ENCODE measurements at regions not wholly inside any gene's neighbourhood (a gene's known extent, or its start where the extent isn't known, plus 50 kb on each side); places are given as distances from the start of the nearest gene placed in this dataset.

GRCh38 chr2:106041150-106041549, 153.0 kb downstream of the UXS1 start:
- DNase-seq (ENCODE audit: low read depth): no peak

- no peak for DNase-seq (ENCODE audit: low read depth)
Observed at GRCh38 chr2:106039634-106040315, 154.3 kb downstream of the UXS1 start.

DNA sequence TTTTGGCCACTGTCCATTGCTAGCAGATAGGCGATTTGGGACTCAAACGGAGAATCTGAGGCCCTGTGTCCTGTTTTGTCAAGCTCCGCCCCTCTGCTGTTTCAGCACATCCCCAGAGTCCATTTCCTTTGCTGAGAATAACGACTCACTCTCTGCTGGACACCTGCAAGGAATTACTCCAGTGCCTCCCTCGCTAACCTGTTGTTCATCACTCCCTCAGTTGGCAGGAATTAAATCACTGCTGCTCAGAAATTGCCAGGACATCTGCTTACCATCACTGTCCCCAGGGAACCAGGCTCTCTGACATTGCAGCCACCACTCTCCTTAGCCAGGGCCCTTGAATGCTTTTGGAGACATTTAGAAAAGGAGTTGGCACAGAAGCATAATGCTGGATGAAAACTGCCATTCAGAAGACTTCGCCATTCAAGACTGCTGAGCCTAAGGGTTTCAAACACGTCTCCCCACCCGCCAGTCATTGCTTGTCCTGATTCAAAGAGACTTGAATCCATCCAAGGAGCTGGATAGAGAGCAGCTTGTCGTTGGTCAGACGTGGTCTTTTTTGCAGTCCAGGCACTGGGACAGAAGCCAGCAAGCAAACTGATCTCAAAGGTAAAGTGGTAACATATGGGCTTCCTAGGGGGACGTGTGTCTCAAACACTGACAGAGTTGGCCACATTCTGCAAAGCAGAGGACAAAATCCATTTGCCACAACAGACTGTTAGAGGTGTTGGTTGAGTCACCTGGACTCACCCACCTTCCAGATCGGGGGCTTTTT, 155.3 kb downstream of the UXS1 start:
- DNase-seq (ENCODE audit: low read depth): no peak

- no peak for DNase-seq (ENCODE audit: low read depth)
Observed at GRCh38 chr2:106037932-106038331, 156.2 kb downstream of the UXS1 start.

GRCh38 chr2:106037262-106037661, 156.8 kb downstream of the UXS1 start:
- DNase-seq (ENCODE audit: low read depth): no peak

DNA sequence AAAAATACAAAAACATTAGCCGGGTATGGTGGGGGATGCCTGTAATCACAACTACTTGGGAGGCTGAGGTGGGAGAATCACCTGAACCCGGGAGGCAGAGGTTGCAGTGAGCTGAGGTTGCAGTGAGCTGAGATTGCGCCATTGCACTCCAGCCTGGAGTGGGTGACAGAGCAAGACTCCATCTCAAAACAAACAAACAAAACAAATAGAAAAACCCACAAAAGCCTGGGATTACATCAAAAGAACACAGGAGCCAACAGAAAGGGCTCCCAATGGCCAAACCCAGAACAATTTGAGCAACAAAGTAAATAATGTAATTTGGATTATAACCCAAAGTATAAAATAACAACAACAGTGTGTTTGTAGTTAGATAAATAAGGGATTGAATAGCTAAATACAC, 159.8 kb downstream of the UXS1 start:
- no peak for DNase-seq (ENCODE audit: low read depth)

GRCh38 chr2:106032676-106033075, 161.4 kb downstream of the UXS1 start:
- DNase-seq (ENCODE audit: low read depth): no peak

DNA sequence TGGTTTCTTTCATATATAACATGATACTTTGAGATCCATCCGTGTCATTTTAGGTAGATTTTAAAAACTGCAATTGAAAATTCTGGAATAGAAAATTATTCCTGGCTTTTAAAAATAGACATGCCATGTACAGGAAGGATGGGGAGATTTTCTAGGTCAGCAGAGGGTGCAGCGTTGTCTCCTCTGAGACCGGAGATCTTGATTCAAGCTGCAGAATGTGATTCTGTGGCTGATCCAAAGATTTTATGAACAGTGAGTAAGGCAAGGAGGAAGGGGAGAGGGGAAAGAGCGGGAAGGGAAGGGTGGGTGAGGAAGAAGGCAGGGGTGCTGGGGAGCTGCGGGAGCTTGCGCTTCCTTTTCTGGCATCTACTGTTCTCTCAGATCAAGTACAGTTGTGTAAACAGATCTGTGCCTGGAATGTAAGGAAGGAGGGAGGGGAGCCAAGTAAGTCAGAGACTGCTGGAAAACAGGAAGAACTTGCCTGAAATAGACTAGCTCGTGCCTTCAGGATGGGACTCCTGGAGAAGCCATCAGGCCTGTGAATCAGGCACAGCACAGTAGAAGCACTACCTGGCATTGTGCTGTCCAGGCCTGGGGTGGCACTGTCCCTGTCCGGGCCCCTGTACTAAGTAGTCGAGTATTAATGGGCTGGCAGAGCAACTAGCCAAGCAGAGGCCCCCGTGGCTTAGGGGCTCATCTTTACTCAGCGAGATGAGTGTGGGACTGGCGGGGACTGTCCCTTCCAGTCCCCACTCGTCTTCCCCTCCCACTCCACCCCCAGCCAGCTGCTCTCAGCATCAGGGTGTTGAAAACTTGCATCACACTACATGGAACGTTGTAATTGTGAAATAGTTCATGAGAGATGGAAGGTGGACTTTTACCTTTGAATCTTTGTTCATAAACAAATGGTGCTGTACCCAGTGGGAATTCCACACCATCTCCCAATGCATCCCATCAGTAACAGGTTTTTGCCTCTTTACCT, 163.5 kb downstream of the UXS1 start:
- DNase-seq (ENCODE audit: low read depth): peak; percentile 88

DNA sequence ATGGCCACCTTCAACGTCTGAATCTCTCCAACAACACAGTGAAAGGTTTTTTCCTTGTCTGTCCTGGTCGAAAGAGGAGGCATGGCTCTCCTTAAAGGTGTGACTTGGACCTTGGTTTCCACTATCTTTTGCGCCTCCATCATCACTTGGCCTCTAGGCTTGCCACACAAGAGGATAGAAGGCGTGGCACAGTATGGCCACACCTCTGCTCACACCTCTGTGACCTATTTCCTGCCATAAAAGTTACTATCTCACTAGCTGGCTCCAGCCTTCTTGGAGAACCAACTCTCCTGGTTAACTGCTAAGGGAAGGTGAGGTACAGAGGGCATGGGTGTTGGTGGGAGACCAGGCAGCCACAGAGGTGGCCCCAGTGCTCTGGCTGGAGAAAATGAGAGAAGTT, 165.9 kb downstream of the UXS1 start:
- no peak for DNase-seq (ENCODE audit: low read depth)

DNA sequence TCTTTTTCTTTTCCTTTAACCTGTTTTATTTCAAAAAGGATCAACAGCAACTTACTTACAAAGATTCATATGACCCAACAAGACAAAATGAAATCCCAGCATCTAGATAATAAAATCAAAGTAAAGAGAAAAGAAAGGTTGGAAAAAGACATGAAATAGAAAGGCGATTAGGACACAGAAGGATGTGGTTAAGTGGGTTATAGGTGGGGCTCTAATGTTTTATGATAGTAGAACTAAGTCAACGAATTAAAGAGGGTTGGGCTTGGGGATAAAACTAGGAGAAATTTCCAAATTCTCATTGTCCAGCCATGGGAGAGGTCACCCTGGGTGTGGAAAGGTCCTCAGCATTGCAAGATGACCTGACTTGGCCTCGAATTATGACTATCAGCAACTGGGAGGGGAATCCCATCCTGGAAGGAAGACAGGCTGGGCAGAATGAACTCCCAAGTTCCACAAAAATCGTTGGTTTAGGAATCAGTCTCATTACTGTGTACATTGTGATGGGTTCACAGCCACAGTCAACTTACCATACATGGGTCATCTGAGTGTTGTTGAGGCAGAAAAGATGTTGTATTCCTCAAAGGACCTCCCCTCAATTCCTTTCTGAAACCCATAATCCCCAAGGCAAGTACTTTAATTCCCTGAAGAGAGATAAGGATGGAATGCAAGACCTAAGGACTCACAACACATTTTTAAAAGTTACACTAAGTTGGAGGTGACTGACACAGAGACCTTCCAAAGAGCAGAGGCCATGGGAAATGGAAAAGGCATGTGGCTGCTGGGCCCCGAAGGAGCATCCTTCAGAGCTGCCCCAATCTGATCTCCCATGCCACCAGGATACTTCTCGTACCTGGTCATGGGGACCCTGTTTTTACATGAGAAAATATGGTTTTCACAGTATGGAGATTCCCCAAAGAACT, 167.6 kb downstream of the UXS1 start:
- no peak for DNase-seq (ENCODE audit: low read depth)

DNA sequence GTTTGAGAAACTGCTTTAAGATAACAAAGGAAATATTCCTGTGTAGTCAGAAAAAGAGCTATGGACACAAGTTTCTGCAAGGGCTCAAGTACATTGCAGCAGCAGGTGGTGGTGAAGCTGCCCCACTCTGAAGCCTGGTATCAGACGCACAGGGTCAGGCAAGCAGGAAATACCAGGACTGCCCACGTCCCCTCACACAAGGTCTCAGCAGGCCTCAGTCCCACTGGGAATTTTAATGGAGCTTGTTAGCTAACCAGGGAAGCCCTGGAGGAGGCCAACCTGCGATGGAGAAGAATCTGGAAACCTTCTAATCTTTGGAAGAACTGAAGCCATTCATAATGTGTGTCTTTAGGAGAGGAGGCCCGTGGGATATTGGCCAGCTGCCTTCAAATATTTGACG, 168.3 kb downstream of the UXS1 start:
- DNase-seq (ENCODE audit: low read depth): no peak

- no peak for DNase-seq (ENCODE audit: low read depth)
Observed at GRCh38 chr2:106021662-106022028, 172.5 kb downstream of the UXS1 start.

DNA sequence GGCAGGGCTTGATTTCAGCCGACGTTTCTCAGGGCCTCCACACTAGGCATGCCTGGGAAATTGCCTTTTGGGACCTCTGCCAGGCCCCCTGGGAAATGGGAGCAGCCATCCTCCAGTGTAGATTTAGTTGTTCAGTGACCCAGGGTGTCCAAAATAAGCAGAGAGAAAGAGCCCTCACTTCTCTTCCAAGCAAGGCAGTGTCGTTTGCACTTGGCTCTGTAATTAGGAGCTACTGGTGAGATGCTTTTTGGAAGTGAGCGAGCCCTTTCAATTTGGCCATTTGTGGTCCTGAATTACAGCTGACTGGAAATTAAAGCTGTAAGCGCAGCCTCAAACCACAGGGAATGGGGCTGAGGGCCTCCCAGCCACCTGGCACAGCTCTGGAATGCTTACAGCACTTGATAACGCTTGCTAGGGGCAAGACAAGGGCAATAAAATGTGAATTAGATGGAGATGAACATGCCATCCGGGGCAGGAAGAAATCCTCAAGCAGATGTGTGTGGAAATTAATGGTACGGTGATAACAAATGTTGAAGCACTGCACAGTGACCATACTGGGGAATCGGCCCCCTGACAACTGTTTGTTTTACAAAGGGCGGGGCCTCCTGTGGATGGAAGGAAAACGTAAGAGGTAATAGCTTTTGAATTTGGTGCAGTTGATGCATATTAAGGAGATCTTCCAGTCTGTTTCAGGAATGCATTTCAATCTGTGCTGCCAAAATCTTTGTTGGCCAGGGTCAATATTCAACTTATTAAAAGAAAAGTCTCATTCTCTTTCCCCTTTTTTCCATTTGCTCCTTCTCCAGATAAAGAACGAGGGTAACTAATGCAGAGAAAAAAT, 173.1 kb downstream of the UXS1 start:
- DNase-seq (ENCODE audit: low read depth): no peak

GRCh38 chr2:106020032-106020431, 174.1 kb downstream of the UXS1 start:
- DNase-seq (ENCODE audit: low read depth): no peak

- DNase-seq (ENCODE audit: low read depth): no peak
Observed at GRCh38 chr2:106018141-106018540, 176.0 kb downstream of the UXS1 start.

DNA sequence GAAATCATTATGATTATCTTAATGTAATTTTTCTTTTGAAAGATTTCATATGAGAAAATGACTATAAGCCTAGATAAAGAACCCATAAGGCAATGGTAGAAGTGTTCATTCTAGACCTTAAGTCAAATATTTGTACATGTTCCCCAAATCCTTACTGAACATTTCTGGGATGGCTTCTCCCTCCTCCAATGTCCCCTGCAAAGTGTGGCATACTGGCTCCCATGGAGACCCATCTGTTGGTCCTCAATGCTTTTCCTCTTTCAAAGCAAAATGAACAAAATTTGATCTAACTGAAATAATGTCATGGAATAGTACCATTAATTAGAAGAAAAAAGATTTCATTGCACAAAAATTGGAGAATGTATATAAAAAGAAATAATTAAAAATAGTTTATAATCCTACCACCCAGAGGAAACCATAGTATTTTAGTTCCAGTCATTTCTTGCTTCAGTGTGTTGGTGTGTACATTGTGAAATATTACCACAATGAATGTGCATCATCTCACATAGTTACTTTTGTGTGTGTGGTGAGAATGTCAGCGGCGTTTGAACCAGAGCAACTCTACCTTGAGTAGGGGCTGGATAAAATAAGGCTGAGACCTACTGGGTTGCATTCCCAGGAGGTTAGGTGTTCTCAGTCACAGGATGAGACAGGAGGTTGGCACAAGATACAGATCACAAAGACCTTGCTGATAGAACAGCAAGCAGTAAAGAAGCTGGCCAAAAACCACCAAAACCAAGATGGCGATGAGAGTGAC, 181.3 kb downstream of the UXS1 start:
- no peak for DNase-seq (ENCODE audit: low read depth)

DNA sequence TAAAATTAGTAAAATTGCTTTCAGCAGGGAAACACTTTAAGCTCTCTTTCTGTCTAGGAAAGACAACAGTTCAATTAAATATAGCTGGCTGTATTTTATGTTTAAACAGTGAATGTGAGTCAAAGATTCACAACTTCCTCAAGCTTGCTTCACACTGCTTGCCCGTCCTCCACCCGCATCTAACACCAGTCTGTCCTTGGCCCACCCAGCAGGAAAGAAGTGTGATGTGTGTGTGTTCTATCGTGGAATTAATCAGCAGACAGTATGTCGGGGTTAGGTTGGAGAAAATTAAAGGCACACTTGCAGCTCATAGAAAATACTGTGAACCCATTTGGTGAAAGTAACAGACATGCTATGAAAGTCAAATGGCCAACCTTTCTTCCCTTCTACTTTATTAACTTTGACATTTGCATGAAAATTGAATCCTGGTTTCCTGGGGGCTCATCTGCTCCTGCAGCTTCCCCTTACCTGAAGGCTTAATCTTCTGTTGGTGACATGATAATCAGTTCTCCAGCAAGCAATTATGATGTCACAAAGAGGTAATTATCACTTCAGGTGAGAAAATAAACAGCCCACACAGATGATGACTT, 182.0 kb downstream of the UXS1 start:
- no peak for DNase-seq (ENCODE audit: low read depth)

- DNase-seq (ENCODE audit: low read depth): no peak
Observed at GRCh38 chr2:106011380-106011779, 182.7 kb downstream of the UXS1 start.

- no peak for DNase-seq (ENCODE audit: low read depth)
Observed at GRCh38 chr2:106010818-106011355, 183.2 kb downstream of the UXS1 start.

All from fibroblast of the conjunctiva (primary cell).